ENCODE measurements at regions not wholly inside any gene's neighbourhood (a gene's known extent, or its start where the extent isn't known, plus 50 kb on each side); places are given as distances from the start of the nearest gene placed in this dataset.
A peak's percentile ranks its signal among the peaks of the same experiment; 100 is the strongest.
"Not testable (repeated sequence)": the region's sequence is repeated elsewhere in the genome, so short reads cannot be mapped to it uniquely, and the experiment has no call there.

- DNase-seq, result not testable (repeated sequence)
Measured at GRCh38 chr7:101679653-101680173, 50.6 kb upstream of the MYL10 start.

- no peak for DNase-seq
Measured at GRCh38 chr7:101680406-101681145, 51.5 kb upstream of the MYL10 start.

- no peak for DNase-seq
Measured at GRCh38 chr7:101681170-101682007, 52.3 kb upstream of the MYL10 start.

GRCh38 chr7:101684983-101685330 is 55.9 kb upstream of the MYL10 start:
- DNase-seq, result no peak

GRCh38 chr7:101686030-101686429 is 56.9 kb upstream of the MYL10 start:
- no peak for DNase-seq

GRCh38 chr7:101687081-101687480 is 58.0 kb upstream of the MYL10 start:
- DNase-seq, result no peak

- no peak for DNase-seq
Measured at GRCh38 chr7:101687791-101688182, 58.7 kb upstream of the MYL10 start.

GRCh38 chr7:101688183-101688831 is 59.2 kb upstream of the MYL10 start:
- peak; percentile 75 for DNase-seq

GRCh38 chr7:101688995-101689907 is 60.2 kb upstream of the MYL10 start:
- DNase-seq, result no peak

GRCh38 chr7:101690061-101690460 is 61.0 kb upstream of the MYL10 start:
- DNase-seq, result no peak

- no peak for DNase-seq
Measured at GRCh38 chr7:101691822-101692384, 62.8 kb upstream of the MYL10 start.

- DNase-seq, result no peak
Measured at GRCh38 chr7:101693498-101694091, 64.5 kb upstream of the MYL10 start.

GRCh38 chr7:101698964-101699363 is 69.9 kb upstream of the MYL10 start:
- no peak for DNase-seq

- DNase-seq, result no peak
Measured at GRCh38 chr7:101699399-101699798, 70.3 kb upstream of the MYL10 start.

GRCh38 chr7:101699881-101700823 is 71.1 kb upstream of the MYL10 start:
- DNase-seq, result no peak

GRCh38 chr7:101701153-101701794 is 72.2 kb upstream of the MYL10 start:
- no peak for DNase-seq

- DNase-seq, result no peak
Measured at GRCh38 chr7:101702362-101702850, 73.3 kb upstream of the MYL10 start.

- DNase-seq, result no peak
Measured at GRCh38 chr7:101705331-101705730, 76.2 kb upstream of the MYL10 start.

- no peak for DNase-seq
Measured at GRCh38 chr7:101707587-101707986, 78.5 kb upstream of the MYL10 start.

- DNase-seq, result no peak
Measured at GRCh38 chr7:101708223-101708622, 79.1 kb upstream of the MYL10 start.
